D721Med (cell line): ENCODE measurements at regions not wholly inside any gene's neighbourhood (a gene's known extent, or its start where the extent isn't known, plus 50 kb on each side); places are given as distances from the start of the nearest gene placed in this dataset.

Experiments
- DNase-seq: peaks from one replicate; pipeline ENCODE4 v3.0.0; 2011; ENCODE audit warnings: low spot score; ENCODE audit not compliant: insufficient read length
- FAIRE-seq: peaks from 2 replicates; lab custom pipeline; 2011; peaks lifted over from hg19 to GRCh38; lab: Jason Lieb, UNC
- TF ChIP-seq, protein P1 (sequence below): IDR thresholded peaks from 2 replicates; pipeline ENCODE4 v1.5.1; 2012; ENCODE audit warnings: mild to moderate bottlenecking, control low read depth; ENCODE audit not compliant: insufficient read depth; ENCODE audit errors: missing control alignments

GRCh38 chr10:4283846-4284610 lies 499.0 kb upstream of the KLF6 start:
- DNase-seq (no peak), FAIRE-seq (no peak)
- TF ChIP-seq, protein P1, sequence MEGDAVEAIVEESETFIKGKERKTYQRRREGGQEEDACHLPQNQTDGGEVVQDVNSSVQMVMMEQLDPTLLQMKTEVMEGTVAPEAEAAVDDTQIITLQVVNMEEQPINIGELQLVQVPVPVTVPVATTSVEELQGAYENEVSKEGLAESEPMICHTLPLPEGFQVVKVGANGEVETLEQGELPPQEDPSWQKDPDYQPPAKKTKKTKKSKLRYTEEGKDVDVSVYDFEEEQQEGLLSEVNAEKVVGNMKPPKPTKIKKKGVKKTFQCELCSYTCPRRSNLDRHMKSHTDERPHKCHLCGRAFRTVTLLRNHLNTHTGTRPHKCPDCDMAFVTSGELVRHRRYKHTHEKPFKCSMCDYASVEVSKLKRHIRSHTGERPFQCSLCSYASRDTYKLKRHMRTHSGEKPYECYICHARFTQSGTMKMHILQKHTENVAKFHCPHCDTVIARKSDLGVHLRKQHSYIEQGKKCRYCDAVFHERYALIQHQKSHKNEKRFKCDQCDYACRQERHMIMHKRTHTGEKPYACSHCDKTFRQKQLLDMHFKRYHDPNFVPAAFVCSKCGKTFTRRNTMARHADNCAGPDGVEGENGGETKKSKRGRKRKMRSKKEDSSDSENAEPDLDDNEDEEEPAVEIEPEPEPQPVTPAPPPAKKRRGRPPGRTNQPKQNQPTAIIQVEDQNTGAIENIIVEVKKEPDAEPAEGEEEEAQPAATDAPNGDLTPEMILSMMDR = no peak

- TF ChIP-seq, protein P1 = no peak
- no peak for FAIRE-seq
- DNase-seq = no peak
Observed at GRCh38 chr10:4282496-4282895, 497.5 kb upstream of the KLF6 start.

- TF ChIP-seq, protein P1 = no peak
- FAIRE-seq (no peak), DNase-seq (no peak)
Observed at GRCh38 chr10:4281190-4281825, 496.3 kb upstream of the KLF6 start.

DNA sequence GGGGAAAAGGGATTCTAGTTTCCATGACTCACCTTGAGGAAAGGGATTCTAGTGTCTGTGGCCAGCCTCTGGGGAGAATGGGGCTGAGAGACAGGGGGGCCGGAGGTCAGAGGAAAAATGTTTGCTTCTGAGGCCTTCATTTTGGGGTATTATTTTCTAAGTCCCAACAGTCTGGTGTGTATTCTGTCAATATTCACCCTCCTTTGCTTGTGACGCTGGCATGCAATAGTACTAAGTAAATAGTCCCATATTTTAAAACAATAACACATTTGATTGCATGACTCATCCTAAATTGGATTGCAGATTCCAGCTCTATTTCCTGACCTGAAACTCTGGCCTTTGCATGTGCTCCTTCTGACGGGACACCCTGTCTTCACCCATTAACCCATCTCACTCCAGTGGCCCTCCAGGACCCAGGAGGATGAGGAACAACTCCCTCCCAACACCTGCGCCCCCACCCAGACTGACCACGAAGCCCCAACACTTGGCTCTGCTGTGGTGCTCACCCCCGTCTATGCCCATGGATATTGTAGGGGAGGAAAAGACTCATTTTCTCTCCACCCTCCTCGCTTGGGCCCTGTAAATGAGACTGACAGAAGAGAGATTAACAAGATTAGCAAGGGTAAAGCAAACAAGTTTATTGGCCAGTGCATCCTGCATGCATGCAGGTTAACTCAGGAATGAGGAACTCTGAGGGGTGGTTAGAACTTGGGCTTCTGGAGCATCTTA lies 495.6 kb upstream of the KLF6 start:
- DNase-seq (no peak), FAIRE-seq (no peak)
- TF ChIP-seq, protein P1 = no peak

DNA sequence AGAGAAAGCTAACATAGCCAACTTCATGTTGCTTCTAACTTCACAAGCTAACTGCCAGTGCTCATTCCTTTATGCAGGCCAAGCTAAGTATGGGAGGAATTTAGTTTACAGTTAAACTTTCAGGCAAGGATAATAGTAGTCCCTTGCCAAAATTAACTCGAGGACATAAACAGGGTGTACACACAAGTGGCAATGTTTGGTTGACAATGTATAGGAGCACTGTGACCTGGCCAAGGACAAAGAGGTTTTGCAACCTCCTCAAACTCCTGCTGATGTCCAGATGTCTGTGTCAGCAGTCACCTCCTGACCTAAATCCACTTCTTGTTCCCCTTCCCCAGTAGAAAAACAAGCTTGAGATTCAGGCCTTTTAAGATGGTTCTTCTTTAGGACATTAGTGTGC lies 494.6 kb upstream of the KLF6 start:
- FAIRE-seq (no peak), DNase-seq (no peak)
- TF ChIP-seq, protein P1 = no peak

DNA sequence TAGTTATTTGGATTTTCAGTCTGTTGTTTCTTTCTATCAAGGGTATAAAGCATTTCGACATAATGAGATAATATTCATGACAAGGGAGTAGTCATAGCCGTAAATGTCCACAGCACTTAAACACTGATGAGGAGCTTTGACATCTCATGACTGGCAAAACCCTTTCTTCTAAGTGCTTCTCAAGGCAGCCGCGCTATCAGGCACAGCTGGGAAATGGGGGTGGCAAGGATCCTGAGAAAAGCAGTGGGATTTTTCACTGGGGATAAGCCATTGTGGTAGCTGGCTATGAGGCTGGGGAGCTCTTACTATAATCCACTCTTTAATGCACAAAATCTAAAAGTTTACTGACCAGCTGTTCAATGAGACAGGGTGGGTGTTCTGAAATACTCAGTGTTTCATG lies 493.2 kb upstream of the KLF6 start:
- FAIRE-seq (no peak), DNase-seq (no peak)
- TF ChIP-seq, protein P1 = no peak
